Activated naive CD8-positive, alpha-beta T cell treated with anti-CD3 and anti-CD28 coated beads, Interleukin-2, amount 50 U/mL, for 16 hours (primary cell): ENCODE measurements at regions not wholly inside any gene's neighbourhood (a gene's known extent, or its start where the extent isn't known, plus 50 kb on each side); places are given as distances from the start of the nearest gene placed in this dataset.

ENCODE experiments used
- DNase-seq: peaks from one replicate; pipeline ENCODE4 v3.0.0-alpha.2; 2020; ENCODE audit warnings: low read depth, low spot score

DNA sequence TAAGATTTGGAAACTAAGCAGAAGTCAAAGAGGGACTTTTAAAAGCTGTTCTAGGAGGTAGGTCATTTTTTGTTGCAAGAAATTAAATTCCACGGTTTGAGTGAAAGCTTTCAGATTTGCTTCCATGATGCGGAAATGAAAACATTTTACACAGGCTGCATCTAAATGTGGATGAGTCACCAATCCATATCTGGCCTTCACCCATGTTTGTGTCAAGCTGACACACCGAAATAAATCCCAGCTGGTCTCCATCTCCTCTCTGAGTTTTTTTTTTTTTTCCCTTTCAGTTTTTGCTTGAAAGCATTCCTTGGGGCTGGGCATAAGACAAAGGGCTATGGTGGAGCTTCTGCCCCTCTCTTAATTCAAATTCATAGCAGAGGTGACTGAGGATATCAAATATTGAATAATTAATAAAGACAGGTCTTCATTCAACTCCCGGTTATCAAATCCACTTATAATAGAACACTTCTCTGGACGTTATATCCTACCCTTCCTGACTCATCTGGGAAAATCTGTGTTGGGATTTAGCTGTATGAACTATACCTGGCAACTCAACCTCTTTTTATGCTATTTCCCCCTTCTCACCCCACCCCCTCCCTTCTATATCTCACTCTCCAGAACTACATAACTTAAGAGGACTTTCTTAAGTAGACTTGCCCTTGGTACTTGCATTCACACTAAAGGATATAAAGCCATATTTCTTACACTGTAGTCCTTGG, 558.3 kb upstream of the GCFC2 start:
- no peak for DNase-seq

DNA sequence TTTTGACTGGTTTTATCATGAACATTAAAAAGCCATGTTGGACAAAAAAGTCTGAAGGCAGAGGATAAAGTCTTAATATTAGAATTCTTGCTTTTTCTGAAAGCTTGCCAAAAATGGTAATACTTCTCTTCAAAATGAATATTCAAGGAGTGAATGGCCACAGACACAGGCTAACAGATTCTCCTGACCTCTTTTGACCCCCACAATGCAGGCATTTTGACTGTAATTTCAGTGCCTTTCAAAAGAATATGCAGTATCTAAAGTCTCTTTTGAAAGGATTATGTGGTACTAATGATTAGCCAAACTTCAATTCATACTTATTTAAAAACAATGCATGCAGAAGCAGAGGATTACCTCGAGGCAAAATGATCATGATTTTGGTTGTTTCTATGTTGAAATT, 557.8 kb upstream of the GCFC2 start:
- DNase-seq: no peak

DNA sequence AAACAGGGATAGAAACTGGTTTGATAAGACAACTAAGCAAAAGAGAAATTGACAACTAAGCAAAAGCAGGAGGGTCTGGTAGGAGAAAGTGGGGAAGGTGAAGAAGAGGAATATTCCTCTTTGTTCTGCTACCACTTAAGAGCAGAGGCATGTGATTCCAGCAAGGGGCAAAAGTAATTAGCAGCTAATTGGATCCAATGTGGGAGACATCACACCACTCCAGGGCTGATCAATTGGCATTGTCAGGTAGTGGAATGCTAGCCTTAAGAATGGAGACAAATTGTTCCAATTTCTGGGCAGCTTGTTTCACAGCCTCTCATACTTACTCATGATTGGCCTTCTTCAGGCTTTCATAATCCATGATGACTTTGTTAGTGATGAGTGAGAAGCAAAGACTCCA, 547.1 kb upstream of the GCFC2 start:
- no peak for DNase-seq

DNA sequence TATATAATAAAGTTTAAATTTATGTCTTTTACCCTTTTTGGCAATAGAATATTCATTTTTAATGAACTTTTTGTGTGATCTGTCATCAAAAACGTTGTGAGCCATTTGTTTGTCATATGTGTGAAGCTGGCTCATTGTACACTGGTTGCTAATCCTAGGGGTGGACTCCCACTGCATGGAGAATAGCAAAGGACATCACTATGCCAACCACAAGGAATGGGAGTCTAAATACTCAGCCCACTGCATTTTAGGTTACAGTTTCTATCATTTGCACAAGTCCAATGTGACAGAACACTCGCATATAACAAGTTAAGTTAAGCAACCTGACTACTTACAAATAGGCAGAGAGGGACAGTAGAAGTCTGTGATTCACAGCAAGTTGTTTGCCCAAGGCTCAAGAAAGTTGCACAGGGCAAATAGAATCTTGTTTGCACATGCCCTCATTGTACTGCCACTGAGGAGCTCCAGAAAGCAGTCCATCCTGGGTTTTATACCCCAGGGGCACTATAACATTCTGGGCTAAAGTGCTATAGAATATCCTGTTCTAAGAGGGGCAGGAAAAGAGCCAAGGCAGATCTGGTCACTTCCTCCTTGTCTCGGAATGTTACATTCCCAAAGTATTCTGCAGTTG, 545.9 kb upstream of the GCFC2 start:
- no peak for DNase-seq

DNA sequence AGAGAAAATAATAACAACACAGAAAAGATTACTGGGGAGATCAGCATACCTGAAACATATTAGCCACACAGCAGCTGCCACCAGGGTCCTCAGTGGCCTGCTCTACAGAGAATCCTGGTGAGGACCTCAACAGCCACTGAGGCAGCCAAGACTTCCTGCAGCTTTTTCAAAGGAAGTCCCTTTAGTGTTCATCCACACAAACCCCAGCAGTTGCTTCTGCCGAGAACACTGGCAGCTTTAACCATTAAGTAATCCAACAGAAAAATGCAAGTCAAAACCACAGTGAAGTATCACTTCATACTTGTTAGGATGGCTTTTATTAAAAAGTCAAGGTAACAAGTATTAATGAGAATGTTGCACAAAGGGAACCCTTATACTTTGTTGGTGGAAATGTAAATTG, 542.0 kb upstream of the GCFC2 start:
- DNase-seq: no peak

DNA sequence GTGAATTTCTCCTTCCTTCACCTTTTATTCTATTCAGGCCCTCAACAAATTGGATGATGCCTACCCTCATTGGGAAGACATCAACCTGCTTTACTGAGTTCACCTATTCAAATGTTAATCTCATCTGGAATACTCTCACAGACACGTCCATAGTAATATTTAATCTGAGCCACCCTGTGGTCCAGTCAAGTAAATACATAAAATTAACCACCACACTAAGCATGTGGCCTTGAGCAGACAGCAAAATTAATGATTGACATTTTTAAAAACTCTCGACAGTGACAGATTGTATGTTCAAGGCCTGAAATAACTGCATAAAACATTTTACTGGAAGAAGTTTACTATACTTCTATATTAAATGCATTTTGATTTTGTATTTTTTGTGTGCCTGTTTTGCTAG, 540.6 kb upstream of the GCFC2 start:
- no peak for DNase-seq

DNA sequence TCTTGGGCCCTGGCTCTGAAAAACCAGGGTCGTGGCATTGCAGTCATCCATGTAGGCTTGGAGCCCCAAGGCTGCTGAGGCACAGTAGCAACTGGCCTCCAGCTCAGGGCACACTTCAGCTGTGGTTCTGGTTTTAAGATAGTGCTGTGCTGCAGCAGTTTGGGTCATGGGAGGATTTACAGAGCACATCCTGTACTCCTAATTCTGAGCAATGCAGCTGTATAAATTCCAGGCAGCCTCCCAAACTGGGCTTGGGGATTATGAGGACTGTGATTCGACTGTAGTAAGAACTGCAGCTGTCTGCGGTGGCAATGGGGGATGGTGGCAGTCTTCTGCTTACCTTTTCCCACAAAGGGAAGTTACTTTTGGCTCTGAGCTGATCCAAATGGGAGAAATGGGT, 536.3 kb upstream of the GCFC2 start:
- DNase-seq: no peak

DNA sequence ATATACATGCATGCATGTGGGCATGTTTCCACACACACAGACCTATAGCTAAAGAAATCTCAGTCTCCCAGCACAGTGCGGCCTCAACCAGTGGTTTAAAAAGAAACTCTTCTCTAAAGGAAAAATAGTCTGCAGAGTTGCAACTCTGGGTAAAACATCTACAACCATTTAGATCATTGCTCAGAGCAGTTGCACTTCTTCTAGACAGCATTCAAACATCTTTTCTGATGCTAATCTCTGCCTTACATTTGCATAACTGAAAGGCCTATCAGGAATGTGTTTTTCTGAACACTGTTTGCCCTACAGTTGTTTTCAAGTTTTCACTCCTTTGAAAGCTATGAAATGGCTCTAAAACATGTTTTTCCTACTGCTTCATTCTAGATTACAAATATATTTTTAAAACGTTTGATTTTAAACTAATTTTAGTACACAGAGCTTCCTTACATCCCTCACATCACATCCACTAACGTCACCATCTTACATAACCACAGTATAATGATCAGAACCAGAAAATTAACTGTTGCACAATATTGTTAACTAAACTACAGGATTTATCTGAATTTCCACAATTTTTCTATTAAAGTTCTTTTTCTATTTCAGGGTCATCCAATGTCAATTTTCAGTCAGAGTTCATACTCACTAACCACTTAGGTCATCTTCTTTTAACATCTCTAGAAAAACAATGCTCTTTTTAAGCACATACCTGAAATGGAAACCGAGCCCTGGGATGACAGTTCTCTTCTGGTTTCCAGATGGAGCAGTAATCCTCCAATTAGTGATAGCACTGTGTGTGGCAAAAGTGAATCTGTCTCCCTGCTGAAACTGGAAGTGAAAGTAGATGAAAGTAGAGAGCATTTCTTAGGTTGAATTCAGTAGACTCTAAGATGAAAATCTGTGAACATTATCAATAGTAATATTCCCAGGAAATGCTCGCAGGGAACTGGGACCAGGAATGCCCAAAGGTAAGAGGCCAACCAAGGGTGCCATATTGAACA, 501.6 kb upstream of the GCFC2 start:
- no peak for DNase-seq

DNA sequence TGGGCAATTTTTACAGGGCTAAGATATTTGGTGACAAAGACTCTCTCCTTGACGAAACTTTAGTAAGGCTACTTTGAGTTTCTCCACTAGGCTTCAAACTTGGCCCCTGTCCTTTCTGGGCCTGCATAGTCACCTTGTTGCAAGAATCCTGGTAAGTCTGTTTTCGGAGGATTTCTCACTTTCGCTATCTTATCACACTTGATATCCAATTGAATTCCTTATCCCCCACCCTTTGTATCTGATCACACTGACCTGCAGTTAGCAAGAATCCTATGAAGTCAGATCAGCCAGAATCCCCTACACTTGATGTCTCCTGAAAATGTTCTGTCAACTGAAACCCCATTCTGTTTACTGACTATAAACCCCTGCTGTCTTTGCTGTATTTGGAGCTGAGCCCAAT, 499.8 kb upstream of the GCFC2 start:
- DNase-seq: no peak

DNA sequence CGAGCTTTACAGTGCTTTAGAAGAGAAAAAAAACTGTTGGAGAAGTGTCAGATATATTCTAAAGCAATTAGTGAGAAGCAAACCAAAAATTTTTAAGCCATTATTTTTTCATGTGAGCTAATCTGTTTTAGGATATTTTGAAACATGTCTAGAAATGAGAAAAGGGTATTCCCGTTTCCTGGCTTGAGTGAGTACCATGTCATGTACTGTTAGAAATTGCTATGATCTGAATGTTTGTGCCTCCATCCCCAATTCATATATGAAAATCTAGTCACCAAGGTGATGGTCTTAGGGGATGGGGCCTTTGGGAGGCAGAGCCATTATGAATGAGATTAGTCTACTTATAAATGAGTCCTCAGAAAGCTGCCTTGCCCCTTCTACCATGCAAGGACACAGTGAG, 493.3 kb upstream of the GCFC2 start:
- no peak for DNase-seq

DNA sequence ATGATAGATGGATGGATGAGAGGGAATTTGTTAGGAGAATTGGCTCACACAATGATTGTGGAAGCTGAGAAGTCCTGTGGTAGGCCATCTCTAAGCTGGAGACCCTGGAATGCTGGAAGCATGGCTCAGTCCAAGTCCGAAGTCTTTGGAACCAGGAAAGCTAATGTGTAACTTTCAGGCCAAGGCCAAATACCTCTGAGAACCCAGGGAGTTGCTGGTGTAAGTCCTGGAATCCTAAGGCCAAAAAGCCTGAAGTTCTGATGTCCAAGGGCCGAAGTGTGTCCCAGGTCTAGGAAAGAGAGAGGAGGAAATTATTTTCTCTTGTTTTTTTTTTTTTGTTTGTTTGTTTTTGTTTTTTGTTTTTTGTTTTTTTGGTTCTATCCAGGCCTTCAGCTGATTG, 492.2 kb upstream of the GCFC2 start:
- no peak for DNase-seq

DNA sequence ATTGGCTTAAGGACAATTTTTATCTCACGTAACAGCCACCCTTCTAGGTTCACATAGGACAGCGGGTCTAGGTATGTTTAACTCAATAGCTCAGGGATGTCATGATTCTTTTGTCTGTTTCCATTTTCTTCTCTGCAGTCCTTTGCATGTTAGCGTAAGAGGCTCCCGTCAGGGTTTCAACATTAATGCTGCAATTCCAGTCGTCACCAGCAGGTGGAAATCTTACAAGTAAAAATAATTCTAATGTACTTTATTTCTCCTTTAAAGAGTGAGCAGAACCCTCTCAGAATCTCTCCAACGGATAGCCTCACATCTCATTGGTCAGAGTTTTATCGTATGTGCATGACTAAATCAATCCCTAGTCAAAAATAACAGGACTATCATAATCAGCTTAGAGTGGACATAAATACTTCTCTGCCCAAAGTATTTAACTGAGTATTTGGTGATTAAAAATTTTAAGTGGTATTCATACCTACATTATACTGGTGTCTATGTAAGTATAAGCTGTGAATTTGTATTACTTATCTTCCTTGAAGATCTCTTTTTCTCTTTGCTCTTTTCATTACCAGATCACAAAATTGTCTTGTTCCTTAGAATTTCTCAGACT, 487.2 kb upstream of the GCFC2 start:
- DNase-seq: peak; percentile 0

DNA sequence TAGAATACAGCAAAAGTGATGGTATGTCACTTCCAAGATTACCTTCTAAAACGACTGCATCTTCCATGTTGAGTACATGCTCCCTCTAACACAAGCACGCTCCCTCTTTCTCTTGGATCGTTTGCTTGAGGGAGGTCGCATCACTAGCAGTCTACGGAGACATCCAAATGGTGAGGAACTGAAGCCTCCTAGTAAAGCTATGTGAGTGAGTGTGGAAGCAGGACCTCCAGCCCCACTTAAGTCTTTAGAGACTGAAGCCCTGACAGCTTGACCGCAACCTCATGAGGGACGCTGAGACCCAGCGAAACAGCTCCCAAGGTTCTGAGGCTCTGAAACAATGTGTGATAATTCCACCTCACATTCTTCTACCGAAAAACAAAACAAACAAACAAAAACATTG, 486.7 kb upstream of the GCFC2 start:
- DNase-seq: no peak

DNA sequence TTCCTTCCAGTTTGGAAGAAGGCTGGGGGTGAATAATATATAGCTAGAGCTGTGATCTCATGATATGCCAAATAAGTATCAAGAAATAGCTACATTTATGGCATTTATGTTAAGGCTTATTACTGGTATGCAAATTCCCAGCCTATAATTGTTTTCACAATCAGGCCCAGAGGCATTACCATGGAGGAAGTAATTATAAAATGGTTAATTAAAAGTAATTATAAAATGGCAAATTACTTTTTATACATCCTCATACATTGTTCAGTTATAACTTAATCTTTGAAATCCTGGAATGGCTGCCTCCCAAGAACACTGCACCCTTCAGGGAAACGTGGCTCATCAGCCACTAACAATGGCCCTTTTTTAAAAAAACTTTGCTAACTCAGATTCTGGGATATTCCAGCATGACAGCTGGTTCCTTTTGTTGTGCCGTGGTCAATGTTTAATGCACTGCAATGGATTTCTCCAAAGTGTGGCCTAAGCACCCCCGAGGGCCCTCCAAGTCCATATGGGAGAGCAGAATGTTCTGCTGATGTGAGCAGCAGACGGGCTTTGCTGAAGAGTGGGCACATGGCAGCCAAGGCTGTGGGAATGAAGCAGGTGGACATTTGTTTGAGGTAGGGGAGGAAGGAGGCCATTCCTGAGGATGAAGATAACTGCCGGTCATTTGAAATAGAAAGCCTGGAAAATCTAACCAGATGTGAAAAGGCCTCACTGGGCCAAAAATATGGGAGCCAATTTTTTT, 483.5 kb upstream of the GCFC2 start:
- DNase-seq: no peak

DNA sequence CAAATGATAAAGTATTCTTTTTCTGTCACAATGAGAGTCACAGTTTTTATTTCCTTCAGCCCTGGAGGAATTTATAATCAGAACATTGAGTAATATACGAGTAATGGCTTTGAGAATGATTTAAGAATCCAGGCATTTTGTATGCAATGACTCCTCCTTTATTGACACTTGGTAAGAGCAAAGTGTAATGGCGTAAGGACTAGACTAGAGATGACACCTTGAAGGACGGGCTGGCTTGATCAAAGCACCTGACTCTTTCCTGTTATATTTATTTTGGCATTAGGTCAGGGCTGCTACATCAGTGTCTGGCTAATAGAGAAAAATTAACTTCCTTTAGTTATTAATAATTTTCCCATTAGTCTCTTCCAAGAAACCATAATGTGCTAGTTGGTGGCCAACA, 482.4 kb upstream of the GCFC2 start:
- DNase-seq: no peak

DNA sequence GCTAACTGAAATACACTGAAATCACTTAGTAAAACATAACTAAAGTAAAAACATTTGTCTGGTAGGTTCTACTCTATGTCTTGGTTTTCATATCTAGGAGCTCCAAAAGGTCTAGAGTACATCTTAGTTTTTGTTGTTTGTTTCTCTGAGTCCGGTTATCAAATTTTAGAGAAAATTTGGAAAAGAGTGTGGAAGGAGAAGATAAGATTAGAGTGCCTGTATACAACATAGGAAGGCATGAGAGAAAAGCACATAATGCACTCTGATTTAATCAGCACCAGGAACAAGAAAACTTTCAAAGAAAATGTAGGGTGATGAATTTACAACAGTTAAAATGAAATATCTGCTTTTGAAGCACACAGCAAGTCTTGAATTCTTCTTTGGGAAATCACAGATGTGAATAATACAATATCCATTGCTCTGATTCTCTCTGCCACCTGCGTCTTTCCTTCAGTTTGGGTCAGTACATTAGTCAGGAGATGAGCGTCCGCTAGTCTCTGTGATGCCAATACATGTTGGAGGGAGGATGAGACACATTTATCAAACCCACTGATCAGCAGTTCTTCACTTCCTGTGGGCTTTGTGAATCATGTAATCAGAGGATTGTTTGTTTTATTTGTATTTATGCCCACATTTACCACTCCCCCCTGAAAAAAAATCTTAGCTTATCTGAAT, 477.8 kb upstream of the GCFC2 start:
- DNase-seq: no peak

DNA sequence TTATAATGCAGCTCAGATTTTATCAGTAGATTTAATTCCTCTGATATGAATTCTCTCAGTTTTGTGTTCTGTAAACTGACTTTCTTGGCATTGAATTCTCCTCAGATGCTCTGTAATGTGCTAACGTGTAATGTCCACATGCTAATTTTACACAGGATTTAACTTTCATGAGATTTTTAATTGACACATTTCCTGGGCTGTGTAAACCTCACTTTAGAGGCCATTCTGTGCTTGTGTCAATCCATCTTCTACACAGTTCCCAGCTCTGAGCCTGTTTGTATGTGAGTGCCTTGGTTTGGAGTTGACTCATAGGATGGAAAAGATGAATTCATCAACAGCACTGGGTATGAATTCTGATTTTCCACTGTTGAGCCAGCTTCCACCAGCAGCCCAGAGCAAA, 476.7 kb upstream of the GCFC2 start:
- DNase-seq: no peak

DNA sequence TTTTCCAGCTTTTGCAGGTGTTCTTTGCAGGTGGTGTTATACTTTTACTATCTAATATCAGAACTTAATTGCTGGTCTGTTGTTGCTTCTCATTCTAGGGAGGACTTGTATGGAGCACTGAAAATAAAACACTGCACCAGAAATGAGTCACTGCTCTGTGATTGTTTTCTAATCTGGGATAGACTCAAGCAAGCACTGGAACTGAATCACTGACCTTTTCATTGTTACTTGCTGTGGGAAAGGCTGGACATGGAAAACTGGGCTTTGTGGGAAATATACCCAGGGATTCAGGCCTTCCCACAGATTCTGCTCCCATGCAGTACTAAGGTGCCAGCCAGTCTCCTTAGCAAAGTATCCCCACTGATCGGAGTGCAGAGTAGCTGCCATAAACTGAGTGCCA, 470.0 kb upstream of the GCFC2 start:
- no peak for DNase-seq

DNA sequence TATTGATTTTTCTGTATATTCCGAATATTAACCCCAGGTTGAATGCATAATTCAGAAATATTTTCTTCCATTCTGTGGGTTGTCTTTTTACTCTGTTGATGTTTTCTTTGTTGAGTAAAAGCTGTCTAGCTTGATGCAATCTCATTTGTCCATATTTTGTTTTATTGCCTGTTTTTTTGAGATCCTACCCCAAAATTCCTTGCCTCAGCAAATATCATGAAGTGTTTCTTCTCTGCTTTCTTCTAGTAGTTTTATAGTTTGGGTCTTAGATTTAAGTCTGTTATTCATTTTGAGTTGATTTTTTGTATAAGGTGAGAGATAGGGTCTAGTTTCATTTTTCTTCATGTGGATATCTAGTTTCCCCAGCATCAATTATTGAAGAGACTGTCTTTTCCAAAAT, 467.9 kb upstream of the GCFC2 start:
- no peak for DNase-seq

DNA sequence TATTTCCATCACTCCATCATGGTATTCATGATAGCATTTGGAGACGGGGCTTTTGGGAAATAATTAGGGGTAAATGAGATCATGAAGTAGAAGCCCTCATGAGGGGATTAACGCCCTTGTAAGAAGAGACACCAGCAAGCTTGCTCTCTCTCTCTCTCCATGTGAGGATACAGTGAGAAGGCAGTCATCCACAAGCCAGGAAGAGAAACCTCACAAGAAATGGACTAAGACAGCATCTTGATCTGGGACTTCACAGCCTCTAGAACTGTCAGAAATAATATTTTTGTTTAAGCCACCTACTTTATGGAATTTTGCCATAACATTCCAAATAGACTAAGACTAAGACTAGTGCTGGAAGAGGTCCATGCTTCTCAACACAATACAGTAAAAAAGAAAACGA, 464.6 kb upstream of the GCFC2 start:
- no peak for DNase-seq

DNA sequence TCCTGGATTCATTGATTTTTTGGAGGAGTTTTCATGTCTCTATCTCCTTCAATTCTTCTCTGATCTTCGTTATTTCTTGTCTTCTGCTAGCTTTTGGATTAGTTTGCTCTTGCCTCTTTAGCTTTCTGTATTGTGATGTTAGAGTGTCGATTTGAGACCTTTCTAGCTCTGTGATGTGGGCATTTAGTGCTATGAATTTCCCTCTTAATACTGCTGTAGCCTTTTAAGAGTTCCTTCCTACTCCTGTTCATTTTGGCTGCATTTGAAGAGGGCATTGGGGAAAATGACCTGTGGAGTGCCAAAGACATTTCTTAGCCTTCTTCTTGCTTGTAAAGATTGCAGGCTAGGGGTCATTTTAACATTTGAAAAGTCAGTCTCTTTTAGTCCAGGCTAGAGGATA, 463.8 kb upstream of the GCFC2 start:
- DNase-seq: no peak
